ENCODE measurements at regions not wholly inside any gene's neighbourhood (a gene's known extent, or its start where the extent isn't known, plus 50 kb on each side); places are given as distances from the start of the nearest gene placed in this dataset.
A peak's percentile ranks its signal among the peaks of the same experiment; 100 is the strongest.

- H3K4me3 ChIP-seq (ENCODE audit: low read depth, poor library complexity, severe bottlenecking) = no peak overlapping the region
- DNase-seq (ENCODE audit: low spot score in 2 of 2) = peak in 1 of 2 donors; percentile 68
- 78 to 85% methylated on average over 25 of the region's 25 CpGs for WGBS, 2 donors
- TF ChIP-seq POLR2A (IDR thresholded peaks at IDR 0.05) = no peak
- no peak for TF ChIP-seq CTCF (IDR thresholded peaks at IDR 0.05)
- intact Hi-C loops (cut with DNase I; ENCODE audit: low total_unique reads) = loop anchor here (5.0 kb wide), 1 partner anchor 302 kb away; no protein-coding TSS in a partner anchor
Observed at GRCh38 chr18:78728784-78729467, 250.7 kb upstream of the SALL3 start.

- intact Hi-C loops (cut with DNase I; ENCODE audit: low total_unique reads) = no loop called here
- TF ChIP-seq POLR2A (IDR thresholded peaks at IDR 0.05) = no peak
- no peak for TF ChIP-seq CTCF (IDR thresholded peaks at IDR 0.05)
- H3K4me3 ChIP-seq (ENCODE audit: low read depth, poor library complexity, severe bottlenecking) = no peak overlapping the region
- DNase-seq (ENCODE audit: low spot score in 2 of 2) = peak in 1 of 2 donors; percentile 39
- WGBS, 2 donors = 47 to 52% methylated on average over 10 of the region's 10 CpGs
Observed at GRCh38 chr18:78730546-78730945, 249.1 kb upstream of the SALL3 start.

- intact Hi-C loops (cut with DNase I; ENCODE audit: low total_unique reads) = no loop called here
- DNase-seq (ENCODE audit: low spot score in 2 of 2) = peak in 1 of 2 donors; percentile 72
- 73 to 76% methylated on average over 20 of the region's 20 CpGs for WGBS, 2 donors
Observed at GRCh38 chr18:78731016-78731397, 248.6 kb upstream of the SALL3 start.

GRCh38 chr18:78731398-78732032, 248.1 kb upstream of the SALL3 start:
- intact Hi-C loops (cut with DNase I; ENCODE audit: low total_unique reads) = no loop called here
- H3K4me3 ChIP-seq (ENCODE audit: low read depth, poor library complexity, severe bottlenecking) = no peak overlapping the region
- no peak for TF ChIP-seq CTCF (IDR thresholded peaks at IDR 0.05)
- TF ChIP-seq POLR2A (IDR thresholded peaks at IDR 0.05) = no peak
- DNase-seq (ENCODE audit: low spot score in 2 of 2) = peak in 1 of 2 donors; percentile 71
- 81 to 83% methylated on average over 15 to 16 of the region's 18 CpGs for WGBS, 2 donors

More at GRCh38 chr18:78731016-78731397, 248.6 kb upstream of the SALL3 start:
- no peak for TF ChIP-seq POLR2A (IDR thresholded peaks at IDR 0.05)
- TF ChIP-seq CTCF (IDR thresholded peaks at IDR 0.05) = no peak
- H3K4me3 ChIP-seq (ENCODE audit: low read depth, poor library complexity, severe bottlenecking) = no peak overlapping the region

GRCh38 chr18:78732273-78733210, 247.1 kb upstream of the SALL3 start:
- no peak overlapping the region for H3K4me3 ChIP-seq (ENCODE audit: low read depth, poor library complexity, severe bottlenecking)
- TF ChIP-seq POLR2A (IDR thresholded peaks at IDR 0.05) (no peak), CTCF (IDR thresholded peaks at IDR 0.05) (no peak)
- DNase-seq (ENCODE audit: low spot score in 2 of 2) = peak in 1 of 2 donors; percentile 81
- 61 to 71% methylated on average over 10 to 14 of the region's 14 CpGs for WGBS, 2 donors
- intact Hi-C loops (cut with DNase I; ENCODE audit: low total_unique reads) = no loop called here
